H1 (cell line): ENCODE measurements at regions not wholly inside any gene's neighbourhood (a gene's known extent, or its start where the extent isn't known, plus 50 kb on each side); places are given as distances from the start of the nearest gene placed in this dataset.

Source experiments
- CTCF ChIA-PET: fragments of 300-600 bp; sonication (Branson Sonifier 250); formaldehyde crosslinking; loops from one replicate; lab custom pipeline; 2021; ENCODE audit not compliant: partially characterized antibody; lab: Charles Lee
- POLR2A ChIA-PET: fragments of 300-600 bp; sonication (Branson Sonifier 250); formaldehyde crosslinking; loops from one replicate; lab custom pipeline; 2021; ENCODE audit warnings: inconsistent platforms; ENCODE audit not compliant: partially characterized antibody; lab: Charles Lee
- DNase-seq, 2 experiments: peaks; one replicate each; pipeline versions ENCODE4 v3.0.0 to v3.0.0-alpha.2; 2010 to 2022; ENCODE audit warnings: low spot score in 2 of 2, low read depth in 1 of 2, mixed read lengths in 1 of 2
- FAIRE-seq: peaks from 2 replicates; lab custom pipeline; 2011; peaks lifted over from hg19 to GRCh38; lab: Jason Lieb, UNC
- H2AFZ ChIP-seq: 2 replicates; pipeline ENCODE4 v1.8.1; 2012; ENCODE audit warnings: low read length, inconsistent platforms
- H2AK5ac ChIP-seq: 2 replicates; pipeline ENCODE4 v1.6.1; 2013; ENCODE audit warnings: low read depth, low read length
- H2BK120ac ChIP-seq: replicated peaks from 2 replicates; pipeline ENCODE3; 2013; ENCODE audit warnings: low read depth, low read length, inconsistent platforms
- H2BK12ac ChIP-seq: 2 replicates; pipeline ENCODE4 v1.6.1; 2013; ENCODE audit warnings: low read depth, low read length
- H2BK15ac ChIP-seq: 2 replicates; pipeline ENCODE4 v1.6.1; 2013; ENCODE audit warnings: low read length
- H2BK20ac ChIP-seq: 2 replicates; pipeline ENCODE4 v1.6.1; 2013; ENCODE audit warnings: low read length
- H2BK5ac ChIP-seq: 2 replicates; pipeline ENCODE4 v1.6.1; 2013; ENCODE audit warnings: low read depth, low read length
- H3K14ac ChIP-seq: 2 replicates; pipeline ENCODE4 v1.6.1; 2013; ENCODE audit warnings: inconsistent platforms; ENCODE audit not compliant: insufficient read length
- H3K18ac ChIP-seq: 2 replicates; pipeline ENCODE4 v1.6.1; 2013; ENCODE audit warnings: low read length; ENCODE audit errors: extremely low read depth
- H3K23ac ChIP-seq: 2 replicates; pipeline ENCODE4 v1.6.1; 2013; ENCODE audit warnings: inconsistent platforms; ENCODE audit not compliant: insufficient read length
- H3K23me2 ChIP-seq: 2 replicates; pipeline ENCODE4 v1.6.1; 2013; ENCODE audit warnings: low read depth, low read length
- H3K27ac ChIP-seq: 2 replicates; pipeline ENCODE4 v1.6.1; 2011; ENCODE audit warnings: low read depth, low read length, inconsistent platforms
- H3K27me3 ChIP-seq, 4 experiments: replicated peaks in 1 of 4; 1 replicate in 1 of 4; 2 replicates in 3 of 4; pipeline versions ENCODE4 v1.6.1 to v1.8.1; 2011 to 2013; ENCODE audit warnings: low read length in 3 of 4, mild to moderate bottlenecking in 3 of 4, inconsistent platforms in 2 of 4, mixed read lengths in 2 of 4, moderate library complexity in 1 of 4; ENCODE audit not compliant: control insufficient read depth in 3 of 4, insufficient read depth in 3 of 4; ENCODE audit errors: extremely low read depth in 1 of 4
- H3K36me3 ChIP-seq, 4 experiments: 2 replicates each; pipeline versions ENCODE4 v1.6.1 to v1.8.1; 2011 to 2013; ENCODE audit warnings: mild to moderate bottlenecking in 4 of 4, low read length in 3 of 4, moderate library complexity in 2 of 4, control low read depth in 1 of 4, inconsistent platforms in 1 of 4; ENCODE audit not compliant: insufficient read depth in 4 of 4, control insufficient read depth in 2 of 4
- H3K4ac ChIP-seq: replicated peaks from 2 replicates; pipeline ENCODE3; 2013; ENCODE audit warnings: low read length, low read depth, mixed read lengths, inconsistent platforms; ENCODE audit not compliant: insufficient read length
- H3K4me1 ChIP-seq, 4 experiments: replicated peaks in 1 of 4; 1 replicate in 1 of 4; 2 replicates in 3 of 4; pipeline versions ENCODE4 v1.6.1 to v1.8.1; 2011 to 2013; ENCODE audit warnings: low read length in 3 of 4, inconsistent platforms in 2 of 4, mixed read lengths in 1 of 4; ENCODE audit not compliant: insufficient read depth in 4 of 4, control insufficient read depth in 3 of 4
- H3K4me2 ChIP-seq, 2 experiments: 2 replicates each; pipeline versions ENCODE4 v1.6.1 to v1.8.1; 2011 to 2013; ENCODE audit warnings: low read depth in 2 of 2, low read length in 2 of 2, control low read depth in 1 of 2, inconsistent platforms in 1 of 2, mild to moderate bottlenecking in 1 of 2; ENCODE audit not compliant: insufficient read depth in 1 of 2
- H3K4me3 ChIP-seq, 4 experiments: fragments of 200-600, 300-600 bp in 1 of 4; sonication (generic), shearing (Covaris generic), sonication (Bioruptor Twin) in 1 of 4; 2 replicates each; pipeline versions ENCODE4 v1.5.1 to v1.8.1; 2011 to 2016; ENCODE audit warnings: low read length in 4 of 4, low read depth in 3 of 4, control low read depth in 2 of 4, inconsistent platforms in 2 of 4, mild to moderate bottlenecking in 2 of 4, mixed read lengths in 1 of 4, moderate library complexity in 1 of 4; ENCODE audit not compliant: insufficient read depth in 2 of 4; ENCODE audit errors: extremely low read depth in 1 of 4
- H3K56ac ChIP-seq: replicated peaks from 2 replicates; pipeline ENCODE3; 2013; ENCODE audit warnings: low read depth, mild to moderate bottlenecking, mixed read lengths, low read length, inconsistent platforms; ENCODE audit not compliant: insufficient read length
- H3K79me1 ChIP-seq: 2 replicates; pipeline ENCODE4 v1.6.1; 2013; ENCODE audit warnings: low read depth, low read length, control low read depth
- H3K79me2 ChIP-seq, 2 experiments: 2 replicates each; pipeline versions ENCODE4 v1.6.1 to v1.8.1; 2012 to 2013; ENCODE audit warnings: low read length in 2 of 2, mild to moderate bottlenecking in 2 of 2, inconsistent platforms in 1 of 2; ENCODE audit not compliant: insufficient read depth in 2 of 2, control insufficient read depth in 1 of 2
- H3K9ac ChIP-seq, 4 experiments: replicated peaks in 1 of 4; 1 replicate in 1 of 4; 2 replicates in 3 of 4; pipeline versions ENCODE4 v1.6.1 to v1.8.1; 2011 to 2013; ENCODE audit warnings: low read depth in 3 of 4, low read length in 3 of 4, control low read depth in 2 of 4, mild to moderate bottlenecking in 2 of 4, moderate library complexity in 2 of 4, inconsistent platforms in 1 of 4; ENCODE audit errors: extremely low read depth in 1 of 4
- H3K9me3 ChIP-seq, 2 experiments: 2 replicates each; pipeline versions ENCODE4 v1.6.1 to v1.8.1; 2012 to 2013; ENCODE audit warnings: mild to moderate bottlenecking in 2 of 2, moderate library complexity in 2 of 2, control low read depth in 1 of 2, inconsistent platforms in 1 of 2, low read depth in 1 of 2, low read length in 1 of 2, mixed read lengths in 1 of 2; ENCODE audit not compliant: insufficient read depth in 2 of 2
- H4K20me1 ChIP-seq, 2 experiments: replicated peaks in 1 of 2; 2 replicates each; pipeline versions ENCODE3 to v1.8.1; 2011 to 2013; ENCODE audit warnings: inconsistent platforms in 2 of 2, low read length in 2 of 2, mild to moderate bottlenecking in 1 of 2; ENCODE audit not compliant: insufficient read depth in 2 of 2, control insufficient read depth in 1 of 2
- H4K5ac ChIP-seq: 2 replicates; pipeline ENCODE4 v1.6.1; 2013; ENCODE audit warnings: low read length, low read depth, mixed read lengths, inconsistent platforms; ENCODE audit not compliant: insufficient read length
- H4K8ac ChIP-seq: 2 replicates; pipeline ENCODE4 v1.8.0; 2013; ENCODE audit warnings: mild to moderate bottlenecking, moderate library complexity, low read length, inconsistent platforms; ENCODE audit not compliant: insufficient read depth; ENCODE audit errors: extremely low read depth
- H4K91ac ChIP-seq: replicated peaks from 2 replicates; pipeline ENCODE3; 2013; ENCODE audit warnings: low read length, mixed read lengths, inconsistent platforms; ENCODE audit not compliant: insufficient read length
- ASH2L ChIP-seq: fragments of 200-600, 300-600 bp; sonication (generic); IDR thresholded peaks from one replicate; pipeline ENCODE4 v1.7.1; 2017; ENCODE audit warnings: low read length
- BACH1 ChIP-seq: IDR thresholded peaks from 2 replicates; pipeline ENCODE4 v1.6.1; 2012; ENCODE audit warnings: low read length, improper control_type of control experiment
- BRCA1 ChIP-seq: IDR thresholded peaks from 2 replicates; pipeline ENCODE4 v1.6.1; 2012; ENCODE audit warnings: low read depth, low read length, improper control_type of control experiment
- CBX5 ChIP-seq: fragments of 300-800, 300-1000 bp; sonication (generic); IDR thresholded peaks from 2 replicates; pipeline ENCODE4 v1.7.1; 2016; ENCODE audit warnings: antibody characterized with exemption, low read length, low read depth
- CREB1 ChIP-seq: IDR thresholded peaks from 2 replicates; pipeline ENCODE4 v1.6.1; 2012; ENCODE audit warnings: inconsistent platforms
- EP300 ChIP-seq, 2 experiments: IDR thresholded peaks; 1 replicate in 1 of 2; 2 replicates in 1 of 2; pipeline ENCODE4 v1.6.1; 2011 to 2012; ENCODE audit warnings: low read depth in 2 of 2, low read length in 2 of 2, mild to moderate bottlenecking in 2 of 2, borderline replicate concordance in 1 of 2, inconsistent platforms in 1 of 2, moderate library complexity in 1 of 2
- GABPA ChIP-seq: IDR thresholded peaks from 2 replicates; pipeline ENCODE4 v1.6.1; 2011; ENCODE audit warnings: mild to moderate bottlenecking, low read length, moderate library complexity, borderline replicate concordance; ENCODE audit not compliant: insufficient read depth
- JUN ChIP-seq: IDR thresholded peaks from 2 replicates; pipeline ENCODE4 v1.6.1; 2011; ENCODE audit warnings: low read depth, mild to moderate bottlenecking, improper control_type of control experiment, low read length
- MAFK ChIP-seq: IDR thresholded peaks from 2 replicates; pipeline ENCODE4 v1.6.1; 2012; ENCODE audit warnings: low read depth, mild to moderate bottlenecking, improper control_type of control experiment, low read length
- POLR2A ChIP-seq, 2 experiments: IDR thresholded peaks; 1 replicate in 1 of 2; 2 replicates in 1 of 2; pipeline ENCODE4 v1.6.1; 2011; ENCODE audit warnings: low read depth in 2 of 2, low read length in 2 of 2, mild to moderate bottlenecking in 2 of 2; ENCODE audit errors: control extremely low read depth in 1 of 2
- RBBP5 ChIP-seq: IDR thresholded peaks from 2 replicates; pipeline ENCODE4 v1.7.1; 2012; ENCODE audit warnings: low read depth, mild to moderate bottlenecking, inconsistent platforms, low read length, moderate library complexity, borderline replicate concordance
- RFX5 ChIP-seq: IDR thresholded peaks from 2 replicates; pipeline ENCODE4 v1.6.1; 2011; ENCODE audit warnings: low read depth, low read length, improper control_type of control experiment, borderline replicate concordance
- SAP30 ChIP-seq: fragments of 300-600 bp; sonication (generic); IDR thresholded peaks from 2 replicates; pipeline ENCODE4 v1.7.1; 2012; ENCODE audit warnings: low read length, moderate library complexity, mild to moderate bottlenecking, inconsistent platforms; ENCODE audit not compliant: insufficient read depth, insufficient replicate concordance
- SIN3A ChIP-seq, 2 experiments: IDR thresholded peaks in 1 of 2; conservative IDR thresholded peaks in 1 of 2; 2 replicates each; pipeline ENCODE4 v1.6.1; 2011 to 2012; ENCODE audit warnings: low read length in 2 of 2, improper control_type of control experiment in 1 of 2, low read depth in 1 of 2, mild to moderate bottlenecking in 1 of 2
- SIRT6 ChIP-seq: IDR thresholded peaks from one replicate; pipeline ENCODE4 v1.7.1; 2012; ENCODE audit warnings: low read length, inconsistent platforms
- TAF7 ChIP-seq: optimal IDR thresholded peaks from 2 replicates; pipeline ENCODE3; 2011; ENCODE audit warnings: low read depth, mild to moderate bottlenecking, inconsistent platforms, low read length, moderate library complexity, borderline replicate concordance
- WGBS, 2 experiments: shearing (Covaris generic) in 1 of 2; methylation state at CpG; one replicate each; pipeline versions ENCODE4 v1.1.6 to v1.1.7; 2013 to 2015; ENCODE audit warnings: low lambda C conversion rate in 2 of 2, mixed read lengths in 2 of 2, inconsistent platforms in 1 of 2, low coverage in 1 of 2, missing lambda C conversion rate in 1 of 2; ENCODE audit not compliant: insufficient replicate concordance in 2 of 2, insufficient coverage in 1 of 2, insufficient read length in 1 of 2; ENCODE audit errors: extremely low coverage in 1 of 2, missing lambda C conversion rate in 1 of 2; 5-methylcytosine and 5-hydroxymethylcytosine counted together

GRCh38 chr4:45477311-45477733, 646.5 kb downstream of the GABRG1 start:
- H3K14ac ChIP-seq: no peak overlapping the region
- H3K23me2 ChIP-seq: no peaks in the 10 kb centered on the region
- no peak overlapping the region for H3K9ac ChIP-seq
- H2BK12ac ChIP-seq: no peak overlapping the region
- H4K5ac ChIP-seq: no peak overlapping the region
- no peak overlapping the region for H3K4me3 ChIP-seq
- CTCF ChIA-PET: no interaction called here
- no peaks in the 10 kb centered on the region for H3K4me1 ChIP-seq
- no peak overlapping the region for H2BK5ac ChIP-seq
- POLR2A ChIA-PET: no interaction called here
- peaks cover 11 to 21% of the 10 kb centered on the region in 2 experiments; a peak in 3 of 4 replicates for H3K9me3 ChIP-seq
- FAIRE-seq: no peak
- H3K27ac ChIP-seq: no peak overlapping the region
- no peak overlapping the region for H2BK20ac ChIP-seq
- H3K79me2 ChIP-seq: no peaks in the 10 kb centered on the region
- H2AK5ac ChIP-seq: no peak overlapping the region
- H4K8ac ChIP-seq: no peak overlapping the region
- H3K56ac ChIP-seq: no peak overlapping the region
- H3K79me1 ChIP-seq: no peaks in the 10 kb centered on the region
- no peak overlapping the region for H3K23ac ChIP-seq
- H2BK120ac ChIP-seq: no peak overlapping the region
- H3K4me2 ChIP-seq: no peak overlapping the region
- no peaks in the 10 kb centered on the region for H4K20me1 ChIP-seq
- no peak overlapping the region for H4K91ac ChIP-seq
- no peaks in the 10 kb centered on the region for H3K27me3 ChIP-seq
- H3K4ac ChIP-seq: no peak overlapping the region
- DNase-seq: no peak
- H2BK15ac ChIP-seq: no peak overlapping the region
- 98% methylated on average over 20 of the region's 25 CpGs; no CpG with 5 or more reads in 1 of the 2 experiments for WGBS, 2 experiments
- no peak overlapping the region for H2AFZ ChIP-seq
- no peak overlapping the region for H3K18ac ChIP-seq
- H3K36me3 ChIP-seq: peaks cover 0 to 4% (median 0%) of the 10 kb centered on the region in 4 experiments; a peak in 1 of 8 replicates
- TF ChIP-seq MAFK: no peak
- TF ChIP-seq RFX5: no peak
- TF ChIP-seq GABPA: no peak
- no peak for TF ChIP-seq ASH2L
- no peak for TF ChIP-seq RBBP5
- TF ChIP-seq BACH1: no peak
- TF ChIP-seq POLR2A (IDR thresholded peaks at IDR 0.05; ENCODE audit: control extremely low read depth in 1 of 2, low read depth in 2 of 2, low read length in 2 of 2): no peak
- no peak for TF ChIP-seq TAF7
- TF ChIP-seq BRCA1: no peak
- TF ChIP-seq SIN3A (conservative IDR thresholded peaks at IDR 0.05 in 1 of 2, IDR thresholded peaks at IDR 0.05 in 1 of 2; ENCODE audit: low read depth in 1 of 2, low read length in 2 of 2): no peak
- TF ChIP-seq JUN: no peak
- no peak for TF ChIP-seq SAP30
- TF ChIP-seq SIRT6: no peak
- TF ChIP-seq CBX5: no peak
- no peak for TF ChIP-seq CREB1
- no peak for TF ChIP-seq EP300 (IDR thresholded peaks at IDR 0.05; ENCODE audit: borderline replicate concordance in 1 of 2, low read depth in 2 of 2, low read length in 2 of 2)
